Progenitor cell of endocrine pancreas (in vitro differentiated cells): ENCODE measurements at regions not wholly inside any gene's neighbourhood (a gene's known extent, or its start where the extent isn't known, plus 50 kb on each side); places are given as distances from the start of the nearest gene placed in this dataset.
A peak's percentile ranks its signal among the peaks of the same experiment; 100 is the strongest.

ENCODE experiments used
- DNase-seq: peaks from one replicate; pipeline ENCODE4 v3.0.0; 2021; ENCODE audit warnings: low spot score; ENCODE audit not compliant: unreplicated experiment
- H3K27ac Mint-ChIP-seq: 2 replicates; pipeline ENCODE4 v1.8.0; 2021; ENCODE audit warnings: mild to moderate bottlenecking, moderate library complexity, mixed read lengths
- H3K27me3 Mint-ChIP-seq: 2 replicates; pipeline ENCODE4 v1.8.0; 2021; ENCODE audit warnings: mixed read lengths
- H3K36me3 Mint-ChIP-seq: 2 replicates; pipeline ENCODE4 v1.8.0; 2022; ENCODE audit warnings: mixed read lengths; ENCODE audit not compliant: insufficient read depth
- H3K4me1 Mint-ChIP-seq: 2 replicates; pipeline ENCODE4 v1.8.0; 2021; ENCODE audit warnings: low read depth, mixed read lengths
- H3K4me3 Mint-ChIP-seq: 2 replicates; pipeline ENCODE4 v1.8.0; 2021; ENCODE audit warnings: low read depth, mild to moderate bottlenecking, moderate library complexity, mixed read lengths
- H3K9me3 Mint-ChIP-seq: 2 replicates; pipeline ENCODE4 v1.8.0; 2021; ENCODE audit warnings: low read depth, mixed read lengths
- TF ChIP-seq, protein P1 (sequence below): fragments of 200-600 bp; sonication (generic); IDR thresholded peaks from one replicate; pipeline ENCODE4 v1.5.0; 2021; ENCODE audit warnings: antibody characterized with exemption, mild to moderate bottlenecking; ENCODE audit not compliant: unreplicated experiment

GRCh38 chr5:10133830-10134229 is 115.9 kb downstream of the ATPSCKMT start:
- Mint-ChIP-seq H3K4me3 (no peak overlapping the region), H3K27ac (no peak overlapping the region), H3K27me3 (peaks cover 2% of the 10 kb centered on the region), H3K4me1 (no peaks in the 10 kb centered on the region), H3K36me3 (no peaks in the 10 kb centered on the region), H3K9me3 (no peaks in the 10 kb centered on the region)
- DNase-seq = no peak
- TF ChIP-seq, protein P1, sequence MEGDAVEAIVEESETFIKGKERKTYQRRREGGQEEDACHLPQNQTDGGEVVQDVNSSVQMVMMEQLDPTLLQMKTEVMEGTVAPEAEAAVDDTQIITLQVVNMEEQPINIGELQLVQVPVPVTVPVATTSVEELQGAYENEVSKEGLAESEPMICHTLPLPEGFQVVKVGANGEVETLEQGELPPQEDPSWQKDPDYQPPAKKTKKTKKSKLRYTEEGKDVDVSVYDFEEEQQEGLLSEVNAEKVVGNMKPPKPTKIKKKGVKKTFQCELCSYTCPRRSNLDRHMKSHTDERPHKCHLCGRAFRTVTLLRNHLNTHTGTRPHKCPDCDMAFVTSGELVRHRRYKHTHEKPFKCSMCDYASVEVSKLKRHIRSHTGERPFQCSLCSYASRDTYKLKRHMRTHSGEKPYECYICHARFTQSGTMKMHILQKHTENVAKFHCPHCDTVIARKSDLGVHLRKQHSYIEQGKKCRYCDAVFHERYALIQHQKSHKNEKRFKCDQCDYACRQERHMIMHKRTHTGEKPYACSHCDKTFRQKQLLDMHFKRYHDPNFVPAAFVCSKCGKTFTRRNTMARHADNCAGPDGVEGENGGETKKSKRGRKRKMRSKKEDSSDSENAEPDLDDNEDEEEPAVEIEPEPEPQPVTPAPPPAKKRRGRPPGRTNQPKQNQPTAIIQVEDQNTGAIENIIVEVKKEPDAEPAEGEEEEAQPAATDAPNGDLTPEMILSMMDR = no peak

DNA sequence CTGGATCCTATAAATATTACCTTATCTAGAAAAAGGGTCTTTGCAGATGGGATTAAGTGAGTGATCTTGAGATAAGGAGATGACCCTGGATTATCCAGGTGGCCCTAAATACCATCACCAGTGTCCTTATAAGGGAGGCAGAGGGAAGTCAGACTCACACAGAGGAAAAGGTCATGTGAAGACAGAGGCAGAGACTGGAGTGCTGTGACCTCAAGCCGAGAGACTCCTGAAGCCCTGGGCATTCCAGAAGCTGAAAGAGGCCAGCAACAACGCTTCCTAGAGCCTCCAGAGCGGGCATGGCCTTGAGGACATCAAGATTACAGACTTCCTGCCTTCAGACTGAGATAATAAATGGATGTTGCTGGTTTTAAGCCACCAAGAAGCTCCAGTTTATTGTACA is 118.8 kb downstream of the ATPSCKMT start:
- Mint-ChIP-seq H3K4me3 (no peak overlapping the region), H3K4me1 (no peaks in the 10 kb centered on the region), H3K27me3 (no peaks in the 10 kb centered on the region), H3K27ac (no peak overlapping the region), H3K9me3 (no peaks in the 10 kb centered on the region), H3K36me3 (no peaks in the 10 kb centered on the region)
- TF ChIP-seq, protein P1 = no peak
- DNase-seq = no peak

DNA sequence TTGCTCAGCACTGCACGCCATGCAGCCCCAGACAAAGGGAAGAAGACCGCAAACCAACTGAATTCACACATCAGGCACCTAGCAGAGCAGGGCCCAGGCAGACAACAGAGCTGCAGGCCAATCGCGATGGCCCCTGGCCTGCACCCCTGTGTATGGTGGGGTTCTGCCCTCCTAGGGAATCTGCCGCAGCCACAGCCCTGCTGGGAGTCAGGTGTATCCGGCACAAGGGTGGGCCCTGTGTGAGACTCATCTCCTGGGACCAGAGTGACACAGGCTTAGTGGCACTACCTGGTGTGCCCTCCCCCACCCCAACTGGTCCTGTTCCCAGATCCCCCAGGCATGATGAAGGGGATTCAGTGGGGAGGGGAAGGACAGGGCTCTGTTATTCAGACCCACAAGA is 122.8 kb downstream of the ATPSCKMT start:
- peaks cover 3% of the 10 kb centered on the region for H3K27me3 Mint-ChIP-seq
- no peaks in the 10 kb centered on the region for H3K9me3 Mint-ChIP-seq
- H3K4me1 Mint-ChIP-seq = no peaks in the 10 kb centered on the region
- no peak for DNase-seq
- no peak overlapping the region for H3K27ac Mint-ChIP-seq
- TF ChIP-seq, protein P1 = no peak
- no peak overlapping the region for H3K4me3 Mint-ChIP-seq
- H3K36me3 Mint-ChIP-seq = no peaks in the 10 kb centered on the region

- Mint-ChIP-seq H3K27ac (no peak overlapping the region), H3K9me3 (no peaks in the 10 kb centered on the region), H3K36me3 (no peaks in the 10 kb centered on the region), H3K4me1 (no peaks in the 10 kb centered on the region), H3K4me3 (no peak overlapping the region), H3K27me3 (peaks cover 3% of the 10 kb centered on the region)
- no peak for DNase-seq
- TF ChIP-seq, protein P1 = no peak
These were observed 124.6 kb downstream of the ATPSCKMT start for GRCh38 chr5:10125116-10125515.

- Mint-ChIP-seq H3K36me3 (no peaks in the 10 kb centered on the region), H3K27me3 (peaks cover 3% of the 10 kb centered on the region), H3K4me3 (no peak overlapping the region), H3K27ac (peak overlapping the region; percentile 20), H3K4me1 (no peaks in the 10 kb centered on the region), H3K9me3 (no peaks in the 10 kb centered on the region)
- DNase-seq = no peak
- TF ChIP-seq, protein P1 = no peak
These were observed 125.4 kb downstream of the ATPSCKMT start for GRCh38 chr5:10124287-10124686.
